ENCODE measurements at regions not wholly inside any gene's neighbourhood (a gene's known extent, or its start where the extent isn't known, plus 50 kb on each side); places are given as distances from the start of the nearest gene placed in this dataset.

- Histone ChIP-seq H3K36me3 (no peaks in the 10 kb centered on the region), H3K27me3 (no peaks in the 10 kb centered on the region), H3K9me3 (no peaks in the 10 kb centered on the region), H3K27ac (no peak overlapping the region), H3K4me1 (no peaks in the 10 kb centered on the region), H3K4me3 (no peak overlapping the region)
- ATAC-seq (no peak), DNase-seq (no peak)
- intact Hi-C loops (cut with DNase I), result no loop called here
- TF ChIP-seq, protein P1, sequence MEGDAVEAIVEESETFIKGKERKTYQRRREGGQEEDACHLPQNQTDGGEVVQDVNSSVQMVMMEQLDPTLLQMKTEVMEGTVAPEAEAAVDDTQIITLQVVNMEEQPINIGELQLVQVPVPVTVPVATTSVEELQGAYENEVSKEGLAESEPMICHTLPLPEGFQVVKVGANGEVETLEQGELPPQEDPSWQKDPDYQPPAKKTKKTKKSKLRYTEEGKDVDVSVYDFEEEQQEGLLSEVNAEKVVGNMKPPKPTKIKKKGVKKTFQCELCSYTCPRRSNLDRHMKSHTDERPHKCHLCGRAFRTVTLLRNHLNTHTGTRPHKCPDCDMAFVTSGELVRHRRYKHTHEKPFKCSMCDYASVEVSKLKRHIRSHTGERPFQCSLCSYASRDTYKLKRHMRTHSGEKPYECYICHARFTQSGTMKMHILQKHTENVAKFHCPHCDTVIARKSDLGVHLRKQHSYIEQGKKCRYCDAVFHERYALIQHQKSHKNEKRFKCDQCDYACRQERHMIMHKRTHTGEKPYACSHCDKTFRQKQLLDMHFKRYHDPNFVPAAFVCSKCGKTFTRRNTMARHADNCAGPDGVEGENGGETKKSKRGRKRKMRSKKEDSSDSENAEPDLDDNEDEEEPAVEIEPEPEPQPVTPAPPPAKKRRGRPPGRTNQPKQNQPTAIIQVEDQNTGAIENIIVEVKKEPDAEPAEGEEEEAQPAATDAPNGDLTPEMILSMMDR (IDR thresholded peaks at IDR 0.05), result no peak
Observed at GRCh38 chr5:16326137-16326536, 139.5 kb downstream of the ZNF622 start.

DNA sequence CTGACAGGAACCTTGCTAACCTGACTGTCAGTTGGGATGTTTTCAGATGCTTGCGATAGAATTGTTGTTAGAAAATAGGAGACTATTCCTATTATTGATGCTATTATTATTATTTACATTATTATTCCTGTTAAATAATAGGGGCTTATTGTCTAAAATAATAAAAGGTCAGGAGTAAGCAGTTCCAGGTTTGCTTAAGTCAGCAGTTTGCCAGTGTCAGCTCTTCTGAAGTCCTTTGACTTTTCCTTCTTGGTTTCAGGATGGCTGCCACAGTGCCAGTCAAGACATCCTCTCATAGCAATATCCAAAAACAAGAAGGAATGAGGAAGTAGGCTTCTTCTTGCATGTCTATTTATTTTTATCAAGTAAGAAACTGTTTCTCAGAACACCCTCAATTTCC lies 141.7 kb upstream of the MARCHF11 start:
- H3K27me3 ChIP-seq, result no peaks in the 10 kb centered on the region
- H3K4me3 ChIP-seq, result no peak overlapping the region
- ATAC-seq (no peak), DNase-seq (no peak)
- TF ChIP-seq, protein P1 (IDR thresholded peaks at IDR 0.05), result no peak
- no peaks in the 10 kb centered on the region for H3K36me3 ChIP-seq
- intact Hi-C loops (cut with DNase I), result no loop called here
- H3K4me1 ChIP-seq, result no peaks in the 10 kb centered on the region
- no peaks in the 10 kb centered on the region for H3K9me3 ChIP-seq
- H3K27ac ChIP-seq, result no peak overlapping the region

DNA sequence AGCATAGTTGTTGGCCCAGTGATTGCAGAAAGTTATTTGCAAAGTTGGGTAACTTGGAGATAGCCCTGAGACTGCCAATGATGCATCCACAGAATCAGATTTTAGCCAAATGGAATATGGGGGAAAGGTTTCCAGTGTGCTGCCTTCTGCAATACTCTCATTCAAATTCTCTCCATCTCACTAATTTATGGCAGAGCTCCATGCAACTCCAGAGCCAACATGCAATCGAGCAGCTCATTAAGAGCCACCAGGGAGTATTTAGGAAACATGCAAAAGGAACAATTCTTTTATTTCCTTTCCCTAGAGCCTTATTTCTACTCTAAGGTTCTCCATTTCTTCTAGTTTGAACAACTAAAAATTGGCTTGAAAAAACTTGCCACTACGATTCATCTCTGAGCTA lies 135.9 kb upstream of the MARCHF11 start:
- DNase-seq (peak in 2 of 4 donors; percentile 8 to 19), ATAC-seq (no peak)
- Histone ChIP-seq H3K4me3 (no peak overlapping the region), H3K9me3 (no peaks in the 10 kb centered on the region), H3K27me3 (no peaks in the 10 kb centered on the region), H3K36me3 (no peaks in the 10 kb centered on the region), H3K27ac (no peak overlapping the region), H3K4me1 (no peaks in the 10 kb centered on the region)
- intact Hi-C loops (cut with DNase I), result no loop called here
- TF ChIP-seq, protein P1 (IDR thresholded peaks at IDR 0.05), result no peak

GRCh38 chr5:16313761-16314160 lies 134.2 kb upstream of the MARCHF11 start:
- no peak for DNase-seq
- Histone ChIP-seq H3K27me3 (no peaks in the 10 kb centered on the region), H3K36me3 (no peaks in the 10 kb centered on the region), H3K4me1 (no peaks in the 10 kb centered on the region), H3K4me3 (no peak overlapping the region), H3K9me3 (no peaks in the 10 kb centered on the region), H3K27ac (no peak overlapping the region)
- ATAC-seq, result no peak
- intact Hi-C loops (cut with DNase I), result no loop called here
- TF ChIP-seq, protein P1 (IDR thresholded peaks at IDR 0.05), result no peak

DNA sequence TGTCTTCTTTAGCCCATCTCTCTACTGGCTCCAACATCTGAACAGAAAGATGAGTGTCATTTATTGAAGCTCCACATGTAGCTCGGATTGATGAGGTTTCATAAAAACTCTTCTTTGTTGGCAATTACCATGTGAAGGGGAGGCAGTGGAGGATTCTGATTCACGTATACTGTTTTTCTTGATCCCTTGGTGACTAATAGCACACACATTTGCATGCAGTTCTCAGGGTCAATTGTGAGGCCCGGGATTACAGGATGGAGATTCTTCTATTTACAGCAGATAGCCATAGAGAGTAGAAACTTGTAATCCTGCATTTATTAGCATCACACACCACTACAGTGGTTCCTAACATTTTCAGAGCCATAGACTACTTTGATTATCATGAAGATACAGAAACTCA lies 133.2 kb upstream of the MARCHF11 start:
- ATAC-seq, result no peak
- intact Hi-C loops (cut with DNase I), result no loop called here

More for the DNA sequence above, 133.2 kb upstream of the MARCHF11 start:
- H3K36me3 ChIP-seq, result no peaks in the 10 kb centered on the region
- no peaks in the 10 kb centered on the region for H3K27me3 ChIP-seq
- no peak for DNase-seq
- H3K9me3 ChIP-seq, result no peaks in the 10 kb centered on the region
- TF ChIP-seq, protein P1 (IDR thresholded peaks at IDR 0.05), result no peak
- H3K27ac ChIP-seq, result no peak overlapping the region
- H3K4me1 ChIP-seq, result no peaks in the 10 kb centered on the region
- no peak overlapping the region for H3K4me3 ChIP-seq
